GM19372 (cell line): ENCODE measurements at regions not wholly inside any gene's neighbourhood (a gene's known extent, or its start where the extent isn't known, plus 50 kb on each side); places are given as distances from the start of the nearest gene placed in this dataset.

Experiments
- ATAC-seq: cut with Tn5 transposase; IDR thresholded peaks from one replicate; pipeline ENCODE4 v1.9.1; 2021; ENCODE audit warnings: mild to moderate bottlenecking, low read depth, moderate library complexity; ENCODE audit not compliant: unreplicated experiment

DNA sequence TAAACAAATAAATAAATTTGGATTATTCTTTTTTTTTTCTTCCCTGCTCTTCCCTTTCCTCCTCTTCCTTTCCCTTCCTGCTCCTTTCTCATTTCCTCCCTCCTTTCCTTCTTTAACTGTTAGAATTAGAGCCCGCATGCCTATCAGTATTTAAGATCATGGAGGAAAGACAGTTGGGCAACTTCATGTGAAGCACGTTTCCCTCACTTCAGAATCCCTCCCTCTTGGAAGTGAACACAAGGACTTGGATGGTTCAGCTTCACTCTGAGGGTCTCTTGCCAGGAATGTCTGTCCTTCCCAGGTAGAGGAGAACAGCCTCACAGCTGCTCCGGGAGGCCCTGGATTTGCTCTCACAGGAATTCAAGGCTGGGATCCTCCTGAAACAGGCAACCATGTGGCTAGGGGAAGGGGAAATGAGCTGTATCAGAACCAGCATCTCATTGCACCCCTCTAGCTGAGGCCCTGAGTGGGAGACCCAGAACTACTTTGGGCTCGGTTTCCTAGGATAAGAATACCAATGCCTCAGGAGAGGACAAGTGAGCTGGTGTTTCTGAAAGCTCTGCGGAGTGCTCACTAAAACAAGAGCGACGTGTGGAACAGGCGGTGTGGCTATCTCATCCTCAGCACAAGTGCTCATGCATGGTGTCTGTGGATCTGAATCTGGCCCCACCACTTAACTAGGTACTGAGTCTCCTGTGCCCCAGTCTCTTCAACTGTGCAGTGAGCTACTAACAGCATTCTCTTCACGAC is 230.5 kb downstream of the MYCN start:
- ATAC-seq: no peak

DNA sequence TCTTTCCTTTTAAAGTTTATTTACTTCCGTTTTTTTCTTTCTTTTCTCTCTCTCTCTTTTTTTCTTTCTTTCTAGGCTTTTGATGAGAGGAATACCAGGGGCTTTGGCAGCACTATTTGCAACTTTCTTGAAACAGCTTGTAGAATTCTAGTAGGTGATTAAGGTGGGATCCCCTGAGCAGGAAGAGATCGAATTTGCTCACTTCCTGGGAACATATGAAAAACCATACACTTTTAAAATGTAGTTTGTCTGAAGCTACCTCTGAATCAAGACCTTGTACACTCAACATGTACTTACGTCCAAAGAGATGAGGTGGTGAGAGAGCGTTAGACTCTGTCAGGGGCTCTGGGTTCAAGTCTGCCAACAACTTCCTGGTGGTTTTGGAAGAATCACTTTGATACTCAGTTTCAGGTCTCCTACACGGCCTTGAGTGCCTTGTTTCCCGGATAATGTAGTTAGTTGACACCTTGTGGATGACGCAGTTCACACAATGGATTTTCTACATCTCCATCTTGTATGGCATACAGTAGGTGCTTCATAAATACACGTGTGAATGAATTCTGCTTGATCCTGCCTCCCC is 229.1 kb downstream of the MYCN start:
- ATAC-seq: no peak

DNA sequence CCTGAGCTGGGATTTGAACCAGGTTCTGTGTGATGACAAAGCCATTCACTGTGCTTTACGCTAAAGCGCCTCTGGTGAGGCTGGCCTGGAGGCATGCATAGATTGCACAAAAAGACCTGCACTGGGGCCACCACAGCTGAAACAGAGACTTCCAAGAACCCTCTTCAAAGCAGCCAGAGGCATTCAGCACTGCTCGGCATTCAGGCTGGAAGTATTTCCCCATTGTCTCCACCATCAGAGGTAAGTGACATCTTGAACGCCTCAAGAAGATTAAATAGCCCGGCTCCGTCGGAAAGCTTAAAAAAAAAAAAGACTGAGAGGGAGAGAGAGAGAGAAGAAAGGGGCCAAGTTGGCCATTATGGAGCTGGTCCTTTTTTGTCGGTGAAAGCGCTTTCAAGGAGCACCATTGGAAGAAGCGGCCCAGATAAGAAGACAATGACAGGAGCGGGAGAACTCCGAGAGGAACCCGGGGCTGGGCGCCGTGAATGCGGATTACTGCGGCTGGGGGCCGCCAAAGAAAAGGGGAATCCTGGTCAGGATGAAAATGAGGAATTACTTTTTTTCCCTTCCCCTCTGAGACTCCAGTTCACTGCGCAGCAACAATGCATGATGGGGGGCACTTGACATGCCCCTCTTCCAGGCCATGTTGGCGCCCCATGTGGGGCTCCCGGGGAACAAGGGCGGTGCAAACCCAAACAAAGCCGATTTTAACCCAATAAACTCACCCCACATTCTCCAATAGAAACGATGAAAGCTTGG is 228.3 kb downstream of the MYCN start:
- no peak for ATAC-seq

DNA sequence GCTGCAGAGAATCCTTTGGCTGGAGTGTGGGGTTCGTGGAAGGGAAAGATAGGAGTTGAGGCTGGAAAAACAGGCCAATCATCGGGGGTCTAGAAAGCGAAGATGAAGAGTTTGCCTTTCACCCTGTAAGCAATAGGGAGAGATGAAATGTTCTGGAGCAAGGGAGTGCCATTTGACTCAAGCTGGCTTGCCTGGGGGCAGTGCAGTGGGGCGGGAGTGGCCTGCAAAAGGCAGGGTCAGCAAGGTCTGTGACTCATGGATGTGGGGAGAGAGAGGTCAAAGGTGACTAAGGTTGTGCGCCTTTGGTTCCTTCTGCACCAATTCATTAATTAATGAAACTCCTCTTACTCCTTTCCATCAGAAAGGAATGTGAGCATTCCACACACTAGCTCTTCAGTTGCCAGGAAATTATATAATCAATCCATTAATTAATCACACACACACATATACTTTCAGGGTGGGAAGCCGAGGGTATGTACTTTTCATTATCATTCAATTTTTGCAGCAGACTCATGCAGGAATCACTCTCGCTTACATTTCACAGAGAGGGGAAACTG is 227.6 kb downstream of the MYCN start:
- no peak for ATAC-seq

DNA sequence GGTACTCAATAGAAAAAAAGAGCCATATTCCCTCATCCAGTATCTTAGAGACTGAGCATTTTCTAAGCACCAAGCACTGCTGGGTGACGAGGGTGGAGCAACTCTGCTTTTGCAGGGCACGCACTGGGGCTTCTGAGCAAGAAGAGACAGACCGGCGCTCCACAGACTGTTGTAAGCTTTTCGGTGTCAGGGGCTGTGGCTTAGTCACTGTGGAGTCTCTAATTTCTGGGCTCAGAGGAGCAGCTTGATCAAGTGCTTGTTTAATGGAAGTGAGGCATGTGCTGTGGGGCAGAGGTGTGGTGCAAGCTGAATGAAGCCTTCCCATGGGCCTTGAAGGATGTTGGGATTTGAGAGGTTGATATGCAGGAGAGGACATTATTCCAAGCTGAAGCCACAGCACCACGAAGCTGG is 227.1 kb downstream of the MYCN start:
- no peak for ATAC-seq

DNA sequence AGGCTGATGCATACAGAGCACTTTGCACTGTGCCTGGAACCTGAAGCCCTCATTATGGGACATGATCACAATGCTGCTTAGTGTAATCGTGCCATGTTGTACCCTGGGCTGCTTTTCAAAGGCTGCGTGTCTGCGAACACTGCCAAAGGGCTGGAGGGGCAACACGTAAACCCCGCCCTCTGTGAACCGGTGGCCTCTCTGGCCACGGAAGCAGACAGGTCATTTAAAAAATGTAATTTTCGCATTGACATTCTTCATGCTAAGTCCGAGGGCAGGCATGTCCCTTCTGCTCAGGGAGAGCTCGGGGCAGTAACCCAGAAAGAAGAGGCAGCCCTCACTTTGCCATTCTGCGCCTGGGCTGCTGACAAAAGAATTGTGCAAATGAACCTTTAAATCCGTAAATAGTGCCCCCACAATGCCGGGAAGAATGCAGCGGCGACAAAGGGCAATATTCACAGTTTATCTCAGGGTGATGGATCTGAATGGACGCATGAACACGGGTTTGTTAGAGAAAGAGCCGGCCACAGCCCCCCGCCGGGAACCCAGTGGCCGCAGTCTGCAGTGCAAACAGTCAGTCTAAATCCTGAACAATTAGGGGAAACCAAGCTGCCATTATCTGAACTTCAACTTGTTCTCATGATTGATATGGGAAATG is 226.1 kb downstream of the MYCN start:
- no peak for ATAC-seq

DNA sequence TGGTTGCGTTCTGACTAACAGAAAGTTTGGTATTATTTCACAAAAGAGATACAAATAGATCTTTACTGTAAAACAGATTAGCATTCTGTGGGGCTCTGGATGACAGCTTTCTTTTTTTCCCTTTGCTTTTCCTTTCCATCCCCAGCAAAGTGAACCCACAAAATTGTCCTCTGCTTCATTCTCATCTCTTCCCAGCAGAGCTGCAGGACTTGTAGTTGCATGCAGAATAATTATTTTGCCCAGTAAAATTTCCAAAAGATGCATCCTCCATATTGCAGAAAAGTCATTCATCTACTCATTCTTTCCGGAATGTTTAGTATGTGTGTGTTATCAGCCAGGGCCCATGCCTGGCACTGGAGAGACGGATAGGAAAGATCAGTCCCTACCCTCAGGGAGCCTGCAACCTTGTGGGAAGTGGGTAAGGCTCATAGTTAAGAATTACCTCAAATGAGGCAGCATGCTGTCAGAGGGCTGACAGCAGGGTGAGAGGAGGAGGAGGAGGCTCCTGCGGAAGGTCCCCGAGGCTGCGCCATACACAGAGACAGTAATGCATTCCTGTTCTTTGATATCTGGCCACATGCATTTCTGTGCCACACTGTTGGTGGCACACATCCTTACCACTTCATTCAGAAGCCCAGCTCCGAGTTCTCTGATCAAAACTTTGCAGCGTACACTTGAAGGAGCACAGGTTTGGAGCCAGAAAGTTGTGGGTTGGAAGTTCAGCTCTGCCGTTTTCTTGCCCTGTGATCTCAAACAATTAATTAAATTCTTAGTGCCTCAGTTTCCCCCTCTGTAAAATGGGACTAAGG is 225.4 kb downstream of the MYCN start:
- no peak for ATAC-seq

DNA sequence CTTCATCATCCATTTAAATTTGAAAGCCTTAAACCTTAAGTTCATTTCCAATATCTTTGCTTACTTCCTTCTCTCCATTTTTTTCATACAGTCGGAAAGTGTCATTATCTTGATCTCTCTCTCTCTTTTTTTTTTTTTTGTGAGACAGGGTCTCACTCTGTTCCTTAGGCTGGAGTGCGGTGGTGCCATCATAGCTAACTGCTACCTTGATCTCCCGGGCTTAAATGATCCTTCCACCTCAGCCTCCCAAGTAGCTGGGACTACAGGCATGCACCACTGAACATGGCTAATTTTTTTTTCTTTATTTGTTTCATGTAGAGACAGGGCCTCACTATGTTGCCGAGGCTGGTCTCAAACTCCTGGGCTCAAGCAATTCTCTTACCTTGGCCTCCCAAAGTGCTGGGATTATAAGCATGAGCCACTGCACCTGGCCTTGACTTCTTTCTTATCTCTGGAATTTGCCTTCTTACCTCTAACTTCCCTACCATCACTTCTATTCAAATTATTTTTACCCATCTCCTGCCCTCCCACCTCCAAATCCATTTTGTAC is 222.2 kb downstream of the MYCN start:
- ATAC-seq: no peak

DNA sequence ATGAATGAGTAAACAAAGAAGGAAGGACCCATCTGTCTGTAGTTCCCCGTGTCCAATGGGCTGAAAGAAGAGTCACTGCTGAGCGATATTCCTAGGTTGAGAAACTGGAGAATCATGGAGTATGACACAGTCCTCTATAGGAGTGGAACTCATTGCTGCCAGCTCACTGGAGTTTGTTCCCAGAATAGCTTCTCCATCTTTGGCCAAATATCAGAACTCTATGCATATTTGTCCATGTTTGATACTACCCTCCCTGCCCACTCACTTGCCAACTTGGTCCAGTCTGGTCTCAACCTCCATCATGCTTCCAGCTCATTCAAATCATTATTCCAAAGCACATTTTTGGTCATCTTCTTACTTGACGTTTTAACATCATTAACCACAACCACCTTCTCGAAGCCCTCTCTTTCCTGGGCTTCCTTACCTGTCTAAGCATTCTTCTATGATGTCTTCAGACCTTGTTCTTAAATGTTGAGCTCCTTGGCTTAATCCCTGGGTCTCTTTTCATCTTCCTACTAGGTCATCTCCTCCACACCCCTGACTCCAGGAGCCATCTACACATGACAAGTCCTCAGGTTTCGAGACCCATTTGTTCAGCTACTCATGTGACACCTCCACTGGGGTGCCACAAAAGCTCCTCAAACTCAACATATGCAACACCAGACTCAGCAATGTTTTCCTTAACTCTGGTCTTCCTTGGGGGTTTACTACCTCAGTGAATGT is 221.6 kb downstream of the MYCN start:
- no peak for ATAC-seq

DNA sequence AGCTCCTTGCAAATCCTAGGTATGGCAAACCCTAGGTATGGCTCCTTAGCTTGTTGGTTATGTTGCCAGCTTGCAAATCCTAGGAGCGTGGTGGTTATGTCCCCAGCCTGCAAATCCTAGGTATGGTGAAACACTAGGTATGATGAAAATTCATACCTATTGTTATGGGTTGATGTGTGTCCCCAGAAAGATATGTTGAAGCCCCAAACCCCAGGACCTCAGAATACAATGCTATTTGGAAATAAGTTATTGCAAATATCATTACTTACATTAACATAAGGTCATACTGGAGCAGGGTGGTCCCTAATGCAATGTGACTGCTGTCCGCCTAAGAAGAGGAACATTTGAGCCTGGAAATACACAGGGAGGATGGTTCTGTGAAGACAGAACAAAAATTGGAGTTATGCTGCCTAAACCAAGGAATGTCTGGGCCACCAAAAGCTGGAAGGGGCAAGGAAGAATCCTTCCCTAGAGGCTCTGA is 220.8 kb downstream of the MYCN start:
- ATAC-seq: no peak

DNA sequence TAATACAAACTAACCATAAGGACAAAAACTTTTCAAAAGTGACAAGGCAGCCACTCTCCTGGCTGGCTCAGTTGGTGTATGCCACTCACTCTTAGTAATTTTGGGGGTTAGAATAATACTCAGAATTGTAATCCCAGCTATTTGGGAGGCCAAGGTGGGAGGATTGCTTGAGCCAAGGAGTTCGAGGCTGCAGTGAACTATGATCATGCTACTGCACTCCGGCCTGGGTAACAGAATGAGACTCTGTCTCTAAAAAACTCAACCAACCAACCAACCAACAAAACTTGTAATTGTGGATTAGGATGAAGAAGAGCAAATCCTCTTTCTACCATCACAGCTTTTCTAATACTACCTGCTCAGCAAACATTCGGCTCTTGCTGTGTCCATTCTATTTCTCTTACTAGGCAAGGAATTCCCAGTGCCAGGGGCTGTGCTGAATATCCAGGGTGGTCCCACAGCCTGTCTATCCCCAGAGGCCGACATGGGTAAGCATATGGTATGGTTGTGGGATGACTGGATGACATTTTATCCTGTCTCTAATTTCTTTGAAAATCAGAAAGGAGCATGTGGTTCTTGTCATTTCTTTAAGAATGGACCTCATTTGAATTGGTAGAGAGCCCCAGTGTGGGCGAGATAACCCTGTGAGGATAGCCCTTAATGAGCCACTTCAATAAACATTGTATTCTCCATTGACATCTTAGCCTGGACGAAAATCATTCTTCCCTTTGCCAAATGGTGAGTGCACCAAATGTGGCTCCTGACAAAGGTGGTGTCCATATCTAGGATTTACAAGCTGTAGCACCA is 220.1 kb downstream of the MYCN start:
- no peak for ATAC-seq

DNA sequence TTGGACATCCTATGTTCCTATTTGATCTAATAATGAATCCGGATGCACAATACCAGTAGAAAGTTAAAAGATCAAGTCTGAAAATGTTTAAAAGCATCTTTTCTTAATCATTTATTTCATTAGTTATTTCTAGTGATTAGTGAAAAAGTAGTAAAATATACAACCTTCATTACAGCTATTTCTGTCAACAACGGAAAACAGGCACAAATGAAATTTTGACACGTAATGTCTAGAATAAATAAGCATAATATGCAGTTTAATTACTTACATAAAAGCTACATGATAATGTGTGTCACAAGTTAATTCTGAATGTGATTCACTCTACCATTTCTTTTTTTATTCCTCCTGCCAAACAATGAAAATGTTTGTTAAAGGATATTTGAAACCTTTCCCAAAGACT is 216.1 kb downstream of the MYCN start:
- ATAC-seq: no peak

DNA sequence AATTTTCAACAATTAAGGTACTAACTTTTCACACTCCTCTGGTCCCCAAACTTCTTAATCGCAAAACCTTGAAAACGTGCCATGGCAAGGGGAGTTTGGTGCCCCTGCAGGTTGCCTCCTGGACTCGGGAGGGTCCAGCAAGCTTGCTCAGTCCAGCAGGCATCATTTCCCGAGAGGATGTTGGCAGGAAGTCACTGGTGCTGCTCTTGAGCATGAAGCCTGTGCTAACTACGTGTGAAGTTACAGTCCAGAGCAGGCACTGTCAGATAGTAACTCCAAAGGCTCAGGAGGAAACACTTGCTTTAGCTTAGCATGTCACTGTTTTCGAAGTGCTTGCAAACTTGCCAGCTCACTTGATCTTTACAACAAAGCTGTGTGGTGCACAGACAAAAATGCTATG is 215.4 kb downstream of the MYCN start:
- no peak for ATAC-seq

DNA sequence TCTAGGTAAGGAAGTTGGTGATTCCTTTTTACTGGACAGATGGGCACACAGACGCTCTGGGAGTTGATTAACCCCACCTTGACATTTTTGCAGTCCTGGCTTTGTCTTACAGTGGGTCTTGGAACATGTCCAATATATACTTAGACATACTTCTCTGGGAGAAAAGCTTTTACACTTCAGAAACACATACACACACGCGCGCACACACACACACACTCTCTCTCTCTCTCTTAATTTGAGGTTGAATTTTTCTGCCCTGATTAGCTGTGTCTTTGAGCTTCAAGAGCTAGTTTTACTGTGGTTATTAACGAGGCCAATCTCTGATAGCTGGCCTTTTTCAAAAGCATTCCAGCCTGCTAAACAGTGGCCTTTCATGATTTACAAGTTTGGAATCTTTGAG is 215.0 kb downstream of the MYCN start:
- no peak for ATAC-seq

DNA sequence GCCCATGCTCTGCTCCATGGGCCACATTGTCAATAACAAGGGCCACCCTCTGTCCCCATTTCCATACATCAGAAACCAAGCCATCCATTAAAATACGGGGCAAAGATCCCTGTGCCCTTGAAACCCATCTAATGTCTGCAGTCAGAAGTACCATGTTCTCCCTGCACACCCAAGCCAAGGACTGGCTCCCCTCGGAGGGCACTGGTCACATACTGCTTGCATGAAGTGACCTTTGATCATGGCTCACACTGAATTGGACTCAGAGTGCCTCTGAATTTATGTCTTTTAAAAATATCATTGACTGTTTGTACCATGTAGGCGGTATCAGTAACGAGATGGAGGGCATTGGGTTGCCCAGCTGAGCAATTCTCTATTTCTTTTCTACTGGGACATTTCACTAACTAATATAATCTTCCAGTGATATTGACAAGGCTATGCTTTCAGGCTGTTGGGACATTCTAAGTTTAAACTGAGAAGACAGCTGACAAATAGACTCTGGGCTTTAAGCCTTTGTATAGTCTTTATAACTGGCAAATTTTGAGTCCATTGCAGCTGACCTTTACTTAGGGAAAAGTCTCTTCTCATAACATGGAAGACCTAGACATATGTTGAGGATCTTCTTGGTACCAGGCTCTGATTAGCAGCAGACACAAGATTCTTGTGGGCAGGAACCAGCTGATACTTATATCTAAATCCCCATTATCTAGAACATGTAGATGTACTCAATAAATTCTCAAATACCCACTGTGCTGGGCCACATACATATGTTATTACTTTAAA is 214.3 kb downstream of the MYCN start:
- no peak for ATAC-seq

DNA sequence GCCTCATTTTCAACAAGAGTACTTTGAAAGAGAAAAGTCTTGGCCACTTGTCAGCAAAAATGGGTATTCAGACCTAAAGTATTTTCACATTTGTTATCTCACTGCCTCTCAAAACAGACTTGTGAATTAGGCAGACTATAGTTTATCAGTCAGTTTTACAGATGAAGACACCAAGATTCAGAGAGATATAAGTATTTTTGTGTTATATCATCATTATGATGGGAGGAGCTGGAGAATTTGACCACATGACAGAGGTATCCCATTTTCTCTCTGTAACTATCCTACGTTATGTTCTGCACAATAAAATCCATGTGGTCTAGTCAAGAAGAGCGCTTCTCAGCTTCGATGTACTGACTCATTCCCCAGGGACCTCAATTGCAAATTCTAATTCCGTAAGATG is 213.7 kb downstream of the MYCN start:
- no peak for ATAC-seq

DNA sequence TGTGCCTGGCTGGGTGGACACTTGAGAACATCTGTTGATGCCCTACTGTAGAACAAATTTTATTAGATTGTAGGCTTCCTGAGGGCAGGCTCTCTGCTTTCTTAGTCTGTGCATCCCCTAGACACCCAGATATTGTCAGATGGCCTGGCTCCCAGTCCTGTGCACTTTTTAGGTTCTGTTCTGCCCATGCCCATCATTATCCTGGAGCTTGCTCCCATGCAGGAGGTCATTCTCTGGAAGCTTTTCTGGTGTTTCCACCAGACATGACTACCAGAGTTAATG is 213.3 kb downstream of the MYCN start:
- no peak for ATAC-seq
